Stomach (tissue), 4 donors: ENCODE measurements at regions not wholly inside any gene's neighbourhood (a gene's known extent, or its start where the extent isn't known, plus 50 kb on each side); places are given as distances from the start of the nearest gene placed in this dataset.

ENCODE experiments used
- CTCF ChIP-seq, 7 experiments: fragments of 450-650 bp in 4 of 7; fragments of 200-600 bp in 3 of 7; sonication (generic) in 3 of 7; IDR thresholded peaks; one replicate each; pipeline ENCODE4 v1.5.1; 2016 to 2019; ENCODE audit warnings: antibody characterized with exemption in 7 of 7, control low read depth in 2 of 7, mild to moderate bottlenecking in 1 of 7
- EP300 ChIP-seq: sonication (generic); formaldehyde crosslinking; IDR thresholded peaks from one replicate; pipeline ENCODE4 v1.6.1; 2017; ENCODE audit warnings: antibody characterized with exemption
- POLR2A ChIP-seq, 4 donors: fragments of 450-650 bp; IDR thresholded peaks; one replicate each; pipeline ENCODE4 v1.6.1; 2016; ENCODE audit warnings: antibody characterized with exemption in 4 of 4, control low read depth in 2 of 4, mild to moderate bottlenecking in 1 of 4, moderate library complexity in 1 of 4
- POLR2AphosphoS5 ChIP-seq, 3 donors: sonication (generic); formaldehyde crosslinking; IDR thresholded peaks; one replicate each; pipeline ENCODE4 v1.6.1; 2016; ENCODE audit warnings: antibody characterized with exemption in 3 of 3

- TF ChIP-seq CTCF (IDR thresholded peaks at IDR 0.05) (no peak), POLR2A (IDR thresholded peaks at IDR 0.05) (no peak), EP300 (no peak), POLR2AphosphoS5 (IDR thresholded peaks at IDR 0.05) (no peak)
Measured at GRCh38 chr4:174105202-174105601, 178.3 kb downstream of the FBXO8 start.
